Ishikawa (cell line): ENCODE measurements at regions not wholly inside any gene's neighbourhood (a gene's known extent, or its start where the extent isn't known, plus 50 kb on each side); places are given as distances from the start of the nearest gene placed in this dataset.

Experiments
- CEBPB ChIP-seq: IDR thresholded peaks from 2 replicates; pipeline ENCODE4 v1.6.1; 2012
- CREB1 ChIP-seq: IDR thresholded peaks from 2 replicates; pipeline ENCODE4 v1.6.1; 2012; ENCODE audit warnings: low read depth
- EGR1 ChIP-seq: IDR thresholded peaks from 2 replicates; pipeline ENCODE4 v1.6.1; 2012
- EP300 ChIP-seq: IDR thresholded peaks from 2 replicates; pipeline ENCODE4 v1.6.1; 2012; ENCODE audit warnings: borderline replicate concordance
- FOXM1 ChIP-seq: IDR thresholded peaks from 2 replicates; pipeline ENCODE4 v1.6.1; 2012; ENCODE audit warnings: low read depth, borderline replicate concordance
- MAX ChIP-seq: IDR thresholded peaks from 2 replicates; pipeline ENCODE4 v1.6.1; 2012
- NFIC ChIP-seq: IDR thresholded peaks from 2 replicates; pipeline ENCODE4 v1.6.1; 2012
- RAD21 ChIP-seq: IDR thresholded peaks from 2 replicates; pipeline ENCODE4 v1.6.1; 2012; ENCODE audit warnings: low read depth
- REST ChIP-seq: IDR thresholded peaks from 2 replicates; pipeline ENCODE4 v1.6.1; 2012; ENCODE audit warnings: low read depth, mild to moderate bottlenecking
- TAF1 ChIP-seq: IDR thresholded peaks from 2 replicates; pipeline ENCODE4 v1.6.1; 2012; ENCODE audit warnings: low read depth, mild to moderate bottlenecking
- TCF12 ChIP-seq: IDR thresholded peaks from 2 replicates; pipeline ENCODE4 v1.6.1; 2012; ENCODE audit warnings: low read depth
- TEAD4 ChIP-seq: IDR thresholded peaks from 2 replicates; pipeline ENCODE4 v1.6.1; 2012
- YY1 ChIP-seq: IDR thresholded peaks from 2 replicates; pipeline ENCODE4 v1.6.1; 2012; ENCODE audit warnings: low read depth

GRCh38 chr15:94127006-94127405 lies 104.4 kb upstream of the MCTP2 start:
- TF ChIP-seq FOXM1 (no peak), YY1 (no peak), CREB1 (no peak), REST (no peak), TAF1 (no peak), EP300 (no peak), EGR1 (no peak), RAD21 (no peak), CEBPB (no peak), TEAD4 (no peak), NFIC (no peak), TCF12 (no peak), MAX (no peak)
